ENCODE measurements at regions not wholly inside any gene's neighbourhood (a gene's known extent, or its start where the extent isn't known, plus 50 kb on each side); places are given as distances from the start of the nearest gene placed in this dataset.

GRCh38 chr13:65035302-65035701 lies 2194.8 kb downstream of the PCDH9 start:
- no peak for DNase-seq

GRCh38 chr13:65034266-65034665 lies 2195.9 kb downstream of the PCDH9 start:
- DNase-seq, result no peak

- DNase-seq, result no peak
Observed at GRCh38 chr13:65032825-65033224, 2197.3 kb downstream of the PCDH9 start.

- DNase-seq, result no peak
Observed at GRCh38 chr13:65028101-65028500, 2202.0 kb downstream of the PCDH9 start.

- no peak for DNase-seq
Observed at GRCh38 chr13:65026505-65026904, 2203.6 kb downstream of the PCDH9 start.

GRCh38 chr13:65011378-65011777 lies 2218.8 kb downstream of the PCDH9 start:
- no peak for DNase-seq

GRCh38 chr13:64997438-64997837 lies 2232.7 kb downstream of the PCDH9 start:
- no peak for DNase-seq

- no peak for DNase-seq
Observed at GRCh38 chr13:64993514-64994164, 2236.5 kb downstream of the PCDH9 start.

GRCh38 chr13:64992314-64992713 lies 2237.8 kb downstream of the PCDH9 start:
- no peak for DNase-seq

- no peak for DNase-seq
Observed at GRCh38 chr13:64985075-64985474, 2245.1 kb downstream of the PCDH9 start.

- no peak for DNase-seq
Observed at GRCh38 chr13:64962404-64962803, 2267.7 kb downstream of the PCDH9 start.

GRCh38 chr13:64959276-64959675 lies 2270.9 kb downstream of the PCDH9 start:
- no peak for DNase-seq

- no peak for DNase-seq
Observed at GRCh38 chr13:64958106-64958505, 2272.0 kb downstream of the PCDH9 start.

GRCh38 chr13:64938660-64939059 lies 2291.5 kb downstream of the PCDH9 start:
- no peak for DNase-seq

GRCh38 chr13:64937302-64937701 lies 2292.8 kb downstream of the PCDH9 start:
- DNase-seq, result no peak

- DNase-seq, result no peak
Observed at GRCh38 chr13:64936879-64937278, 2293.3 kb downstream of the PCDH9 start.

- DNase-seq, result no peak
Observed at GRCh38 chr13:64935441-64935840, 2294.7 kb downstream of the PCDH9 start.

GRCh38 chr13:64934569-64935362 lies 2295.4 kb downstream of the PCDH9 start:
- no peak for DNase-seq

- no peak for DNase-seq
Observed at GRCh38 chr13:64930636-64931035, 2299.5 kb downstream of the PCDH9 start.

GRCh38 chr13:64928696-64929499 lies 2301.2 kb downstream of the PCDH9 start:
- no peak for DNase-seq

- DNase-seq, result no peak
Observed at GRCh38 chr13:64925727-64926126, 2304.4 kb downstream of the PCDH9 start.

GRCh38 chr13:64925284-64925683 lies 2304.9 kb downstream of the PCDH9 start:
- DNase-seq, result no peak

- DNase-seq, result no peak
Observed at GRCh38 chr13:64924401-64924800, 2305.7 kb downstream of the PCDH9 start.
